IPS-18a (cell line): ENCODE measurements at regions not wholly inside any gene's neighbourhood (a gene's known extent, or its start where the extent isn't known, plus 50 kb on each side); places are given as distances from the start of the nearest gene placed in this dataset.
"Not testable (repeated sequence)": the region's sequence is repeated elsewhere in the genome, so short reads cannot be mapped to it uniquely, and the experiment has no call there.

Experiments used
- H3K27ac ChIP-seq: one replicate; pipeline ENCODE4 v1.5.1; 2013; ENCODE audit warnings: low read length
- H3K27me3 ChIP-seq: one replicate; pipeline ENCODE4 v1.6.1; 2013; ENCODE audit warnings: mild to moderate bottlenecking, low read length; ENCODE audit not compliant: control insufficient read depth, insufficient read depth
- H3K36me3 ChIP-seq: one replicate; pipeline ENCODE4 v1.6.1; 2013; ENCODE audit warnings: low read depth, low read length; ENCODE audit not compliant: control insufficient read depth
- H3K4me1 ChIP-seq: one replicate; pipeline ENCODE4 v1.6.1; 2013; ENCODE audit warnings: low read depth, low read length; ENCODE audit not compliant: control insufficient read depth
- H3K4me3 ChIP-seq: one replicate; pipeline ENCODE4 v1.5.1; 2013; ENCODE audit warnings: low read length
- H3K9ac ChIP-seq: one replicate; pipeline ENCODE4 v1.6.1; 2013; ENCODE audit warnings: mild to moderate bottlenecking, low read length, moderate library complexity
- H3K9me3 ChIP-seq: one replicate; pipeline ENCODE4 v1.6.1; 2013; ENCODE audit warnings: low read depth, low read length; ENCODE audit not compliant: control insufficient read depth

DNA sequence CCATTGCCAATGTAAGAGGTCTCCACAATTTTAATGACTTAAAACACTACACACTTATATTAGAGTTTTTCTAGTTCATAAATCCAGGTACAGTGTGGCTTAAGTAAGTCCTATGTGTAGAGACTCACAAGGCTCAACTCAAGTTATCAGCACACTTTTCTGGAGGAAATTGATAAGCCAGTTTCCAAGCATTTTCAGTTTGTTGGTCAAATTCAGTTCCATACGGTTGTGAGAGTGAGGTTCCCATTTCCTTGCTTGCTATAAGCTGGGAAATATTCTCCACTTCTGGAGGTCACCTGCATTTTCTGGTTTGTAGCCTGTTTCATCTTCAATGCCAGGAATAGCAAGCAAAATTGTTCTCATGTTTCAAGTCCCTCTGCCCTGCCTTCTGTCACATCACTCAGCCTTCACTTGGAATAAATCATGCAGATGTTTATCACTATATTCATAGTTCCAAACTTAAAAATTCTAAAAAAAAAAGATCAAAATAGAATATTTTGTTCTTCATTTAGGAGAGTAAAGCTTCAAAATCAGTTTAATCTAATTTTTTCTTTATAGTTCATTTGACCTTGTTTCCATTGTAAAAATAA is 1137.5 kb upstream of the INTU start:
- H3K36me3 ChIP-seq: no peaks in the 10 kb centered on the region
- no peak overlapping the region for H3K27ac ChIP-seq
- no peak overlapping the region for H3K9ac ChIP-seq
- H3K4me1 ChIP-seq: no peaks in the 10 kb centered on the region
- no peaks in the 10 kb centered on the region for H3K27me3 ChIP-seq
- no peaks in the 10 kb centered on the region for H3K9me3 ChIP-seq
- H3K4me3 ChIP-seq: no peak overlapping the region

DNA sequence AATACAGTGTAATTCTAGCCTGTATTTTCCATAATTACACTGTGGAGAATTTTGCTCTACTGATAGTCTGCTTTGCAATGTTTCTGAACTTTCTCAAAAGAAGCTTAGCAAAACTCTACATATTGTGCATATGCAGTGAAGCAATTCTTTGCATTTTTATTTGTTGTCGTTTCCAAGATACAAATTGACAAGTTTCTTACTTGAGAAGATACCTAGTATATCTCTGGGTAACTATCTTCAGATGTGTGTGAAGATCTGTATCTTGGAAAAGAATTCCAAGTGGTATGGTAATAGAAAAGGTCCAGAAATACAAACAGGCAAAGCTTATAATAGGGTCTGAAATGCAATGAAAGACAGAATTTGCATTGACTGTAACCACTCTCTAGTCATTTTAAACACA is 1119.8 kb upstream of the INTU start:
- no peak overlapping the region for H3K4me3 ChIP-seq
- no peak overlapping the region for H3K9ac ChIP-seq
- no peaks in the 10 kb centered on the region for H3K27me3 ChIP-seq
- no peaks in the 10 kb centered on the region for H3K4me1 ChIP-seq
- no peaks in the 10 kb centered on the region for H3K36me3 ChIP-seq
- H3K27ac ChIP-seq: no peak overlapping the region
- no peaks in the 10 kb centered on the region for H3K9me3 ChIP-seq

DNA sequence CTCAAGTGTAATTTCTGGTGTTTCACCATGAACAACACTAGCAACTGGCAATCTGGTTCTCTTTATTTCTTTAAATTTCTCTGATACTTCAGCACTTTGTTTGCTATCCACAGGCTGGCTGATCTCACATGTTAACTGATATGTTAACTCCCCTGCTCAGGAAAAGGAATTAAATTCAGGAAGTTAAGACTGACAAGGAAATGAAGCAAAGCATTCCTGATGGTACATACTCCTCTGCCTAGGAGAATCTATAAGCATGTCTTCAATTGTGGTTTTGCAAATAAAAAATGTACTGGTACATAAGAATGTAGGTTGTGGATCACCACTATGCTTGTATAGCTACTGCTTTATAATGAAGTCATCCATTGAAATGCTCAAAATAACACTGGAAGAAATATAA is 1119.2 kb upstream of the INTU start:
- H3K27ac ChIP-seq: no peak overlapping the region
- no peak overlapping the region for H3K9ac ChIP-seq
- no peaks in the 10 kb centered on the region for H3K36me3 ChIP-seq
- H3K4me3 ChIP-seq: no peak overlapping the region
- no peaks in the 10 kb centered on the region for H3K9me3 ChIP-seq
- H3K4me1 ChIP-seq: no peaks in the 10 kb centered on the region
- no peaks in the 10 kb centered on the region for H3K27me3 ChIP-seq

DNA sequence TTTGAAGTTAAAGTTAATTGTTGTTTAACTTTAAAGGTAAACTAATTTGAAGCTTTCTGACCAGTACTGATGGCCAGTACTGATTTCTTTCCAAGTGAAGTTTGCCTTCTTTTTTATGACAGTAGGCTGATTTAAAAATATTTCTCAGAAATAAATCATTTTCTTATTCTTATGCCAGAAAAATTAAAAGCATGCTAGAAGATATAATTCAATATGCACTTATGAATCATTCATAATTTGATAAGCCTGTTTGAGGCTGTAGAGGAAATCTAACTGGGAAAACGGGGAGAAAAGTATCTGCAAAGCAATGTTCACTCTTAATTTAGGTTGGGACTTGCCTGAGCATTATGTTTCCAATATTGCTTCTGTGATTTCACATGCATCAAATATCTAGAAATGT is 1112.0 kb upstream of the INTU start:
- H3K36me3 ChIP-seq: no peaks in the 10 kb centered on the region
- H3K9ac ChIP-seq: no peak overlapping the region
- no peaks in the 10 kb centered on the region for H3K9me3 ChIP-seq
- no peak overlapping the region for H3K27ac ChIP-seq
- H3K4me3 ChIP-seq: no peak overlapping the region
- H3K4me1 ChIP-seq: no peaks in the 10 kb centered on the region
- no peaks in the 10 kb centered on the region for H3K27me3 ChIP-seq

DNA sequence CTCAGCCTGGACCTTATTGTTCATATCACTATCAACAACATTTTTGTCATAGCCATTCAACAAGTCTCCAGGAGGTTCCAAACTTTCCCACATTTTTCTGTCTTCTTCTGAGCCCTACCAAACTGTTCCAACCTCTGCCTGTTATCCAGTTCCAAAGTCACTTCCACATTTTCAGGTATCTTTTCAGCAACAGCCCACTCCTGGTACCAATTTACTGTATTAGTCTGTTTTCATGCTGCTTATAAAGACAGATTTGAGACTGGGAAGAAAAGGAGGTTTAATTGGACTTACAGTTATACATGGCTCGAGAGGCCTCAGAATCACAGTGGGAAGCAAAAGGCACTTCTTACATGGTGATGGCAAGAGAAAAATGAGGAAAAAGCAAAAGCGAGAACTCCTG is 1107.4 kb upstream of the INTU start:
- H3K9me3 ChIP-seq, H3K9ac ChIP-seq, H3K4me3 ChIP-seq, H3K27me3 ChIP-seq, H3K4me1 ChIP-seq, H3K36me3 ChIP-seq, H3K27ac ChIP-seq: not testable (repeated sequence)

DNA sequence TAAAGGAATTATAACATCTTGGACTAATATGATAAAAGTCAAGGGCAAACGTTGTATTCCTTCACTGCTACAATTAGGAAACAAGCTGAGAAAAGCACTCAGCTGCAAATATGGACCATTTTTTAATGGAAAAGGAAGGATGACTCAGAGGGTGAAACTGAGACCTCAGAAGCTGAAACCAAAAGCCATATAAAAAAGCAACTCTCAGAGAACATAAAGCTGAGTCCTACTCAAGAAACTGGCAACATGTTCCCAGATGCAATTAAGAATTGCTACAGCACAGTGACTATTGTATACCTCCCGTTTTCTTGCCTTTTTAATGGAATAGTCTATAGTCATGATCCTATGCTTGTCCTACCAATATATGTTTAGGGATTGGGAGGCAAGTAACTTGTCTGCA is 1106.4 kb upstream of the INTU start:
- Histone ChIP-seq H3K4me1 (no peaks in the 10 kb centered on the region), H3K36me3 (no peaks in the 10 kb centered on the region), H3K27ac (no peak overlapping the region), H3K9ac (no peak overlapping the region), H3K27me3 (no peaks in the 10 kb centered on the region), H3K9me3 (no peaks in the 10 kb centered on the region), H3K4me3 (no peak overlapping the region)

DNA sequence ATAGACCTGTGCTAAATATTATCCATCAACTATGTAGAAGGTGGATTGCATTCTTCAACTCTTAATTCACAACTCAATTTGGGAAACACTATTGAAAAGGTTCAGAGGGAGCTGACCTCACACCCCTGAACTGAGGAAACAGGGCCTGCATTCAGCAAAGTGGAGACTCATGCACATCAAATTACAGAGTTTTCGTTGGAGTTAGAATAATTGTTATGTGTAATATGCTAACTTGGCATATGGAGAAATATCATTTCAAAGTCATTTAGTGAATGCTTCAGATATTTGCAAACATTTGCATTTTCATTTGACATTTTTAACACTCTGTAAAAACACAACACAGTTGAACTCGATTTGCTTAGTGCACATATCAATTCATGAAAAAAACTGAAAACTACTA is 1102.8 kb upstream of the INTU start:
- Histone ChIP-seq H3K9me3 (no peaks in the 10 kb centered on the region), H3K4me3 (no peak overlapping the region), H3K36me3 (no peaks in the 10 kb centered on the region), H3K27ac (no peak overlapping the region), H3K9ac (no peak overlapping the region), H3K4me1 (no peaks in the 10 kb centered on the region), H3K27me3 (no peaks in the 10 kb centered on the region)

DNA sequence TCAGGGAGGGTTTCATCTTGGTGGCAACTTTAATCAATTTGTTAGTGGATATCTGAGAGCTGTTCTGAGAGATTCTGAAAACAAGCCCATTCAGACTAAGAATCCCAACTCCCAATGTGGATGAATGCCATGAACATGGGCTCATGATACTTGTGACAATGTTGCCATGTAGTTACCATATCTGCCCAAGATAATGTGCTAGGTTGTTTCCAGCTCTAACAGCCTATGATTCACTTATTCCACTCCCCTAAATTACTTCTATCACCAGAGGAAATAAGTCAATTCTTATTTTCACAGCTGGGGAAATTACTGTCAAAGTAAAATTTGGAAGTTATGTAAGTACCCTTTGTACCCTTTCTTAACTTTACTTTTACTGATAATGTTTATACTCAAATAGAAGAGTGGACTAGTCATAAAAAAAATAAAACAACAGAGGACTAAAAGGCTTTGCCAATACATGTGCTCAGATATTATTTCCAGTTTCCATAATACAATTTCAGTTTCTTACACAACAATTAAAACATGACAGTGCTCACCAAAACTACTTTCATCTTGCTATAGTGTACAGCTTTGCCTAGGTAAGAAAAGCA is 1101.7 kb upstream of the INTU start:
- no peak overlapping the region for H3K9ac ChIP-seq
- no peaks in the 10 kb centered on the region for H3K36me3 ChIP-seq
- no peak overlapping the region for H3K27ac ChIP-seq
- no peaks in the 10 kb centered on the region for H3K9me3 ChIP-seq
- no peaks in the 10 kb centered on the region for H3K4me1 ChIP-seq
- no peaks in the 10 kb centered on the region for H3K27me3 ChIP-seq
- no peak overlapping the region for H3K4me3 ChIP-seq

DNA sequence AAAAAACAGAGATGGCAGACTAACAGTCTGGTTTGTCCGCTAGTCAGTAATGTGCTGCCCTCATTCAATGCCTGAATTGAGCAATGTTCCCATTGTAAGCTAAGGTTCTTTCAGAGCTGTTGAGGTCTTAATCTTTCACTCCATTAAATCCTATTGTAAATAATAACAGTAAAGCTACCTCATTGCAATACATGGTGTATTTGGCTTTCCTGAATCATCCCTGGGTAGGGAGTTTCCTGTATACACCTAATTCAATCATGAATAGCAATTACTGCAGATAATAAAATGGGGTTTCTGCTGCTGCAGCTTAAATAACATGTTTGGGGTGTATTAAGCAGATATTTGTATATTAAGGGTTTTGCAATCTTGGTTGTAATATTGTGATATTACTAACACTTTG is 1100.2 kb upstream of the INTU start:
- no peak overlapping the region for H3K27ac ChIP-seq
- no peak overlapping the region for H3K9ac ChIP-seq
- no peaks in the 10 kb centered on the region for H3K36me3 ChIP-seq
- H3K4me3 ChIP-seq: no peak overlapping the region
- no peaks in the 10 kb centered on the region for H3K4me1 ChIP-seq
- H3K27me3 ChIP-seq: no peaks in the 10 kb centered on the region
- H3K9me3 ChIP-seq: no peaks in the 10 kb centered on the region

DNA sequence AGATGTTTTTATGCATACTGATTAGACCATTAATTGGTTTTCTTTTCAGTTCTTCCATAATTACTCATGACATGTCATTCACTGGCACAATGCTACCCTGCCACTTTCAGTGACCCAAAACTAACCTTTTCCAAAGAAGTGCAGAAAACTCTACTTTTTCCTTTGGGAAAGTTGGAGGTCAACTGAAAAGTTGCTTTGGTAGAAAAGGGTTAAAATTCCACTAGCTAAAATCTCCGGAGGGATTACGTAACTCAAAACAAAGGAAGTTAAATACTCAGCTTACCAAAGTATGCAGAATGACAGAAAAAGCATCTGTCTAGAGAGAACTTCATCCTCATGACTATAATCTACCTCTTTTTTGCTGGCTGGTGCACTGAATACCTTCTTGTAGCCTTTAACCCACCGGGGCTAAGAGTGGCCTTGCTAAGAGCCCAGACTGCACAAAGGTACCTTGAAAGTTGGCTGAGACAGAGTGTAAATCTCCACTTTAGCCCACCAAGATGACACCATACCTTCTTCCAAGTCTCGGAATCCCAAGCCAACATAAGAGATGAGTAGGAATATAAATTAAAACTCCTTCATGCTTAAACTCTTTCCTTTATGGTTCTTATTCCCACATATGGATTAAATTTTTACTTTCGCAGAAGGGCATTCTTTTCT is 1099.5 kb upstream of the INTU start:
- Histone ChIP-seq H3K9me3 (no peaks in the 10 kb centered on the region), H3K27me3 (no peaks in the 10 kb centered on the region), H3K4me3 (no peak overlapping the region), H3K9ac (no peak overlapping the region), H3K36me3 (no peaks in the 10 kb centered on the region), H3K27ac (no peak overlapping the region), H3K4me1 (no peaks in the 10 kb centered on the region)

DNA sequence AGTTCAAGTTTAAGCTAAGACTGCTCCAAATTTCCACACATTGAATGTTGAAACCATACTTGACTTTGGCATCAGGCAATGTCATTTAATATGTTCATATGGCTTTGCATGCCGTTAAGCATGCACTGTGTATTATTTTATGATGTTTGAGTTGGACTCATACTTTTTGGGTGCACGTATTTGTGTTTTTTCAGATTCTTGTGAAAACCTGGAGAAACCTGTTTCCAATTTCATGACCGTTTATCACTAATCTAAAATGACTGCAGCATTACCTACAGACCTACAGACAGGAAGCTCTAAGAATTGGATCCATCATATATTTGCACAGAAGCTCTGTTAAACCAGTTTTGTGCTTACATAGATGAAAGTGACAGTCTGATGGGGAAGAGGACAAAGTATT is 1093.0 kb upstream of the INTU start:
- Histone ChIP-seq H3K9me3 (no peaks in the 10 kb centered on the region), H3K36me3 (no peaks in the 10 kb centered on the region), H3K4me3 (no peak overlapping the region), H3K9ac (no peak overlapping the region), H3K27me3 (no peaks in the 10 kb centered on the region), H3K4me1 (no peaks in the 10 kb centered on the region), H3K27ac (no peak overlapping the region)

DNA sequence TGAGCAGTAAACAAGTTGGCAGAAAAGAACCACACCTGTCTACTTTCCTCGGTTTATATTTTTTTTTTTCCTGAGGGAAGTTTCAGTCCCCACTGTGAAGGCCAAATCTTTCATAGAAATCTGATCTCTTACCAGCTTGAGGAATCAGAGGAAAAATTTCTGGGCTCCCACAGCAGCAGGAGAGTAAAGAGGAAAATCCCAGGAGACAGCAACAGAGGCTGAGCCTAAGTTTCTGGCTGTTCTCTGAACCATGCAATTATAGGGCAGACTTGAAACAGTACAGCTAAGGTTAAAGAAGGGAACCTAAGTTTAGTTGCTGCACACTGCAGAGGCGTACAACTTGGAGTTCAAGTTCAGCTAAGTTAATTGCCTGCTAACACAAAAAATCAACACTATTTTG is 1090.9 kb upstream of the INTU start:
- H3K36me3 ChIP-seq: no peaks in the 10 kb centered on the region
- H3K9ac ChIP-seq: no peak overlapping the region
- no peak overlapping the region for H3K4me3 ChIP-seq
- no peaks in the 10 kb centered on the region for H3K4me1 ChIP-seq
- H3K27ac ChIP-seq: no peak overlapping the region
- no peaks in the 10 kb centered on the region for H3K27me3 ChIP-seq
- H3K9me3 ChIP-seq: no peaks in the 10 kb centered on the region
